ENCODE measurements at regions not wholly inside any gene's neighbourhood (a gene's known extent, or its start where the extent isn't known, plus 50 kb on each side); places are given as distances from the start of the nearest gene placed in this dataset.

GRCh38 chr17:5815396-5815795 lies 231.1 kb upstream of the NLRP1 start:
- H3K9ac ChIP-seq (ENCODE audit: low read length), result no peak overlapping the region
- peaks cover 2% of the 10 kb centered on the region for H3K4me1 Mint-ChIP-seq (ENCODE audit: low read depth, unreplicated experiment)
- DNase-seq (ENCODE audit: low read depth), result no peak
- H3K36me3 ChIP-seq (ENCODE audit: insufficient read depth, low read length), result no peaks in the 10 kb centered on the region
- H2AFZ ChIP-seq (ENCODE audit: low read depth, low read length), result no peak overlapping the region
- peaks cover 21% of the 10 kb centered on the region for H3K9me3 Mint-ChIP-seq (ENCODE audit: unreplicated experiment)
- no peak for FAIRE-seq
- H3K79me2 ChIP-seq (ENCODE audit: insufficient read depth, low read length), result no peaks in the 10 kb centered on the region
- no peak overlapping the region for H3K4me3 ChIP-seq (ENCODE audit: insufficient read depth, low read depth, low read length)
- peaks cover 10% of the 10 kb centered on the region for H3K27me3 Mint-ChIP-seq (ENCODE audit: low read depth, unreplicated experiment)
- no peaks in the 10 kb centered on the region for H3K9me3 ChIP-seq (ENCODE audit: insufficient read depth, low read depth, low read length)
- peaks cover 11% of the 10 kb centered on the region for H3K27me3 ChIP-seq (ENCODE audit: insufficient read depth, low read length)
- H3K27ac Mint-ChIP-seq (ENCODE audit: unreplicated experiment), result no peak overlapping the region
- H4K20me1 ChIP-seq (ENCODE audit: insufficient read depth, low read length), result no peaks in the 10 kb centered on the region
- H3K4me3 Mint-ChIP-seq (ENCODE audit: unreplicated experiment), result no peak overlapping the region
- H3K36me3 Mint-ChIP-seq (ENCODE audit: low read depth, unreplicated experiment), result peaks cover 4% of the 10 kb centered on the region
- H3K4me1 ChIP-seq (ENCODE audit: insufficient read depth, low read length), result no peaks in the 10 kb centered on the region
- no peak for TF ChIP-seq EZH2 (IDR thresholded peaks at IDR 0.05; ENCODE audit: insufficient read depth, low read length)
- no peak overlapping the region for H3K4me2 ChIP-seq (ENCODE audit: low read length)
- no peak overlapping the region for H3K27ac ChIP-seq (ENCODE audit: low read depth, low read length)

GRCh38 chr17:5816491-5817070 lies 232.3 kb upstream of the NLRP1 start:
- H4K20me1 ChIP-seq (ENCODE audit: insufficient read depth, low read length), result no peaks in the 10 kb centered on the region
- peaks cover 5% of the 10 kb centered on the region for H3K4me1 ChIP-seq (ENCODE audit: insufficient read depth, low read length)
- no peak overlapping the region for H3K9ac ChIP-seq (ENCODE audit: low read length)
- no peak overlapping the region for H3K4me3 Mint-ChIP-seq (ENCODE audit: unreplicated experiment)
- H3K36me3 Mint-ChIP-seq (ENCODE audit: low read depth, unreplicated experiment), result no peaks in the 10 kb centered on the region
- peaks cover 11% of the 10 kb centered on the region for H3K27me3 ChIP-seq (ENCODE audit: insufficient read depth, low read length)
- H3K27me3 Mint-ChIP-seq (ENCODE audit: low read depth, unreplicated experiment), result peaks cover 10% of the 10 kb centered on the region
- no peak overlapping the region for H3K27ac Mint-ChIP-seq (ENCODE audit: unreplicated experiment)
- no peaks in the 10 kb centered on the region for H3K9me3 ChIP-seq (ENCODE audit: insufficient read depth, low read depth, low read length)
- no peak overlapping the region for H3K4me2 ChIP-seq (ENCODE audit: low read length)
- TF ChIP-seq EZH2 (IDR thresholded peaks at IDR 0.05; ENCODE audit: insufficient read depth, low read length) (no peak), CTCF (IDR thresholded peaks at IDR 0.05; ENCODE audit: insufficient read depth, low read depth, low read length) (no peak)
- no peak overlapping the region for H3K27ac ChIP-seq (ENCODE audit: low read depth, low read length)
- H3K9me3 Mint-ChIP-seq (ENCODE audit: unreplicated experiment), result peaks cover 12% of the 10 kb centered on the region
- no peaks in the 10 kb centered on the region for H3K79me2 ChIP-seq (ENCODE audit: insufficient read depth, low read length)
- no peaks in the 10 kb centered on the region for H3K36me3 ChIP-seq (ENCODE audit: insufficient read depth, low read length)
- peaks cover 11% of the 10 kb centered on the region for H3K4me1 Mint-ChIP-seq (ENCODE audit: low read depth, unreplicated experiment)
- DNase-seq (ENCODE audit: low read depth) (no peak), FAIRE-seq (no peak)
- H3K4me3 ChIP-seq (ENCODE audit: insufficient read depth, low read depth, low read length), result no peak overlapping the region
- no peak overlapping the region for H2AFZ ChIP-seq (ENCODE audit: low read depth, low read length)

GRCh38 chr17:5817475-5818395 lies 233.4 kb upstream of the NLRP1 start:
- Mint-ChIP-seq H3K27me3 (ENCODE audit: low read depth, unreplicated experiment) (peaks cover 10% of the 10 kb centered on the region), H3K4me1 (ENCODE audit: low read depth, unreplicated experiment) (peaks cover 15% of the 10 kb centered on the region), H3K9me3 (ENCODE audit: unreplicated experiment) (peaks cover 6% of the 10 kb centered on the region), H3K4me3 (ENCODE audit: unreplicated experiment) (no peak overlapping the region), H3K36me3 (ENCODE audit: low read depth, unreplicated experiment) (no peaks in the 10 kb centered on the region), H3K27ac (ENCODE audit: unreplicated experiment) (no peak overlapping the region)
- FAIRE-seq (no peak), DNase-seq (ENCODE audit: low read depth) (no peak)
- Histone ChIP-seq H3K9me3 (ENCODE audit: insufficient read depth, low read depth, low read length) (no peaks in the 10 kb centered on the region), H3K4me1 (ENCODE audit: insufficient read depth, low read length) (peaks cover 5% of the 10 kb centered on the region), H3K27ac (ENCODE audit: low read depth, low read length) (no peak overlapping the region), H3K4me3 (ENCODE audit: insufficient read depth, low read depth, low read length) (no peak overlapping the region), H3K36me3 (ENCODE audit: insufficient read depth, low read length) (no peaks in the 10 kb centered on the region), H3K27me3 (ENCODE audit: insufficient read depth, low read length) (peaks cover 11% of the 10 kb centered on the region), H3K9ac (ENCODE audit: low read length) (no peak overlapping the region), H3K4me2 (ENCODE audit: low read length) (no peak overlapping the region), H3K79me2 (ENCODE audit: insufficient read depth, low read length) (no peaks in the 10 kb centered on the region), H2AFZ (ENCODE audit: low read depth, low read length) (no peak overlapping the region), H4K20me1 (ENCODE audit: insufficient read depth, low read length) (no peaks in the 10 kb centered on the region)
- TF ChIP-seq CTCF (IDR thresholded peaks at IDR 0.05; ENCODE audit: insufficient read depth, low read depth, low read length) (no peak), EZH2 (IDR thresholded peaks at IDR 0.05; ENCODE audit: insufficient read depth, low read length) (no peak)
